ENCODE measurements at regions not wholly inside any gene's neighbourhood (a gene's known extent, or its start where the extent isn't known, plus 50 kb on each side); places are given as distances from the start of the nearest gene placed in this dataset.

DNA sequence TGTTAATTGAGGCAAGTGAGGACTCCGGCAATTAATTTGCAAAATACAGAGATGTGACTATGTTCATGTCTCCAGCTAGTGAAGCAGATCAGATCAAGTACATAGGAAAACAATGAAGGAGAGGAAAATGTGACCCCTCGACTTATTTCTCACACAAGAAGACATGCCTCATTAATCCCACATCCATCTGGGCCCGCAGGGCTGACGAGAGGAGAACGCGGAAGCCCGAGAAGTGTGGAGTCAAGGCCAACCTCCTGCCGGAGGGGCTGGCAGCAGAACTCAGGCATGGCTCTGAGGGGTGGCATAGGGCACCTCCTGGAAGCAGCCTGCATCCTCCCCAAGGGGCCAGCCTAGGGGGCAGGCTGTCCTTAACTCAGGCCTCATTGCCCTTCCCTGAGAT, 54.4 kb downstream of the ZNF503 start:
- DNase-seq (ENCODE audit: low read depth in 2 of 2) = no peak

GRCh38 chr10:75345738-75346137, 55.8 kb downstream of the ZNF503 start:
- DNase-seq (ENCODE audit: low read depth in 2 of 2) = no peak

GRCh38 chr10:75344170-75344569, 57.4 kb downstream of the ZNF503 start:
- DNase-seq (ENCODE audit: low read depth in 2 of 2) = no peak

DNA sequence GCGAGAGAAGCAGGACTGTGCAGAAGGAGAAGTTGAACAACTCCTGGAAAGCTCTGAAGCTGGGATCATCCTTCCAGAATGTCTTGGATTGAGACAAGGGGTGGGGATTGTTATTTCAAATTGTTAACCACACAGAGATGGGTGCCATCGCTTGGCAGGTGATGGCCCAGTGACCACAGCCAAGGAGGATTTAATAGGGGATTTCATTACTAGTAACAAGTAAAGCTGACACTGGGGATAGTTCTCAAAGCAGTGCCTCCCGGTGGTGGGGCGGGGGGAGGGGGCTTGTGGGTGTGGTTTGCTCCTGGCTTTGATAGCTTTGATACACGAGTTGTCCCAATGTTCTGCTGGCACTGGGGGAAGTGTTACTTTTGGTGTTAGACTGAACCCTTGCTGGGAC, 59.2 kb downstream of the ZNF503 start:
- DNase-seq (ENCODE audit: low read depth in 2 of 2) = no peak

- no peak for DNase-seq (ENCODE audit: low read depth in 2 of 2)
Observed at GRCh38 chr10:75335983-75336382, 65.6 kb downstream of the ZNF503 start.

DNA sequence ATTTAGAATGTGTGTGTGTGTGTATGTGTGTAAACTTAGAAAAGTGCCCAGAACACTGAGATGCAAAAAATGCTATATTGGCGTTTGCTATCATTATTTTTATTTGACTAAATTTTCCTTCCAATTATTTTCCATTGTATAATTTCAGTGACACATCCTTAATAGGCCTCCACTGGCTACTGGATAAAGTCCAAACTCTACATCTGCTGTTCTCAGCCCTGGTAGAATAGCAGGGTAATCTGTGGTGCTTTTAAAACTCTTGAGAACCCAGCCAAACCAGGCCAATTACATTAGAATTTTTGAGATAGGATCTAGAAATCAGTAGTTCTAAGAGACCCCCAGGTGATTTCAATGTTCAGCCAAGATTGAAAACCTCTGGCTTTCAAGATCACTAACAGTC, 66.4 kb downstream of the ZNF503 start:
- no peak for DNase-seq (ENCODE audit: low read depth in 2 of 2)

GRCh38 chr10:75334720-75335119, 66.8 kb downstream of the ZNF503 start:
- DNase-seq (ENCODE audit: low read depth in 2 of 2) = no peak

GRCh38 chr10:75332081-75332480, 69.5 kb downstream of the ZNF503 start:
- DNase-seq (ENCODE audit: low read depth in 2 of 2) = no peak

DNA sequence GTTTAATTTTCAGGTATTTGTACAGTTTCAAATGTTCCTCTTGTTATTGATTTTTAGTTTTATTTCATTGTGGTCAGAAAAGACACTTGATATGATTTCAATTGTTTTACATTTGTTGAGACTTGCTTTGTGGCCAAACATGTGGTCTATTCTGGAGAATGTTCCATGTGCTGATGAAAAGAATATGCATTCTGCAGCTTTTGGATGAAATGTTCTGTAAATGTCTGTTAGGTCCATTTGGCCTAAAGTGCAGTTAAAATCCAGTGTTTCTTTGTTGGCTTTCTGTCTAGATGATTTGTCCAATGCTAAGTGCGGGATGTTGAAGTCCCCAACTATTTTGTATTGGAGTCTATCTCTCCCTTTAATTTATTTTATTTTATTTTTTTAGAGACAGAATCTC, 70.5 kb downstream of the ZNF503 start:
- DNase-seq (ENCODE audit: low read depth in 2 of 2) = no peak

- DNase-seq (ENCODE audit: low read depth in 2 of 2) = no peak
Observed at GRCh38 chr10:75329190-75329745, 72.3 kb downstream of the ZNF503 start.

DNA sequence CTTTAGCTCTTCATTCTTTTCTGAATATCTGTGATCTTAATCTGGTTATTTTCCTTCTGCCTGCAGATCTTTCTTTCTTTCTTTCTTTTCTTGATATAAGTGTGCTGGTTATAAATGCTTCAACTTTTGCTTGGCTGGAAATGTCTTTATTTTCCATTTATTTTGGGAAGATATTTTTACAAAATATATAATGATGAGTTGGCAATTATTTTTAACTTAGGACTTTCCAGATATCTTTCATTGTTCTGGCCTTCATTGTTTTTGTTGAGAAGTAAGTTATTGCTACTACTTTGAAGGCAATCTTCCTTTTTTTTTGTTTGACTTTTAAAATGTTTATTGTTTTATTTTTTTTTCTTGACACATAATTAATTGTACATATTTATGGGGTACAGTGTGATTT, 75.3 kb downstream of the ZNF503 start:
- no peak for DNase-seq (ENCODE audit: low read depth in 2 of 2)

DNA sequence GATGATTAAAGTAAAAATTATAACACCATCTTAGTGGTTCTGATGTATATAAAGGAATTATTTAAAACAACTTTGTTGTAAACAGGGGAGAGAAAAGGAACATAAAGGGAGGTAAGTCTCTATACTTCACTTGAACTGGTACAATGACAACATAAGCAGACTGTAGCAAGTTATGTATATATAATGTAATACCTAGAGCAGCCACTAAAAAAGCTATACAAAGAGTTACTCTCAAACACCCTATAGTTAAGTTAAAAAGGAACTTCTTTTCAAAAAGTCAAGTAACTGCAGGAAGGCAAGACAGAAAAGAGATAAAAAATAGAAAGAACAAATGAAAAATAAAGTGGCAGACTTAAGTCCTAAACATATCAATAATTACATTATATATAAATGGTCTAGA, 82.3 kb downstream of the ZNF503 start:
- DNase-seq (ENCODE audit: low read depth in 2 of 2) = no peak

GRCh38 chr10:75314570-75314969, 78.8 kb upstream of the COMTD1 start:
- DNase-seq (ENCODE audit: low read depth in 2 of 2) = no peak

DNA sequence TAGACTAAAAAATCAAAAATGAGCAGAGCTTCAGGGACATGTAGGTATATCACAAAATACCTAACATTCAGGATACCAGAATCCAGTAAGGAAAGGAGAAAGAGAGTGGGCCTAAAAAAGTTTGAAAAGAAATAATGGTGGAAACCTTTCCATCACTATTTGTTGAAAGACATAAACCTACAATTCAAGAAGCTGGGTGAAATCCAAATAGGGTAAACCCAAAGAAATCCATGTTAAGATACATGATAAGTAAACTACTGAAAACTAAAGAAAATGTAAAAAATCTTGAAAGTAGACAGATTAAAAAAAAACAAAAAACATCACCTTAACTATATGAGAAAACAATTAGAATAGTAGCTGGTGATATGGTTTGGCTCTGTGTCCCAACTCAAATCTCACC, 76.7 kb upstream of the COMTD1 start:
- DNase-seq (ENCODE audit: low read depth in 2 of 2) = no peak

GRCh38 chr10:75305675-75306074, 69.9 kb upstream of the COMTD1 start:
- DNase-seq (ENCODE audit: low read depth in 2 of 2) = no peak

DNA sequence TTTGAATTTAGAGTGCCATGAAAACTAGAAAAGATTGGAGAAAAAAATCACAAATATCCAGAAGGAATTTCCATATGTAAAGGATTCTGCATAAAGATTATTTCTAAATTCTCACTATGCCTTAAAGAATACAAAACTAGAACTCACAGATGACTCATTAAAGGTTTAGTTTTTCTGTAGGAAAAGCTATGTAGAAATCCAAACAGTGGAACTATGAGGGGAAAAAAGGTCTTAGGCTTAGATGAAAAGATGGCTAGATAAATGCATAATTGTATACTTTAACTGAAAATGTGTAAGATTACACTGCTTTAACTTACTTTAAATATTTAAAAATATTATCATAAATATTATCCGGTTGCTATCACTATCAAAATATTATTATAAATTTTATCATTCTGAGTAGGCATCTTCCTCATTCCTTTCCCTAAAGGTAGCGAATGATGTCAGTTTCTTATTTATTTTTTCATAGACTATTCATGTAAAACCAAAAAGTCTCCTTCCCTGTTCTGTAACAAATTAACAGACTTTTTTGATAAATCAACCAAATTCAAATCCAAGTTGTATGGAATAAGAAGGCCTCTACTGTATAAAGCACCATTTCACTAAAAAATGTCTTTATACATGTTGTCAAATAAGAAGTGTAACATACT, 69.1 kb upstream of the COMTD1 start:
- no peak for DNase-seq (ENCODE audit: low read depth in 2 of 2)

GRCh38 chr10:75304313-75304712, 68.6 kb upstream of the COMTD1 start:
- DNase-seq (ENCODE audit: low read depth in 2 of 2) = no peak

- no peak for DNase-seq (ENCODE audit: low read depth in 2 of 2)
Observed at GRCh38 chr10:75303045-75303777, 67.5 kb upstream of the COMTD1 start.

DNA sequence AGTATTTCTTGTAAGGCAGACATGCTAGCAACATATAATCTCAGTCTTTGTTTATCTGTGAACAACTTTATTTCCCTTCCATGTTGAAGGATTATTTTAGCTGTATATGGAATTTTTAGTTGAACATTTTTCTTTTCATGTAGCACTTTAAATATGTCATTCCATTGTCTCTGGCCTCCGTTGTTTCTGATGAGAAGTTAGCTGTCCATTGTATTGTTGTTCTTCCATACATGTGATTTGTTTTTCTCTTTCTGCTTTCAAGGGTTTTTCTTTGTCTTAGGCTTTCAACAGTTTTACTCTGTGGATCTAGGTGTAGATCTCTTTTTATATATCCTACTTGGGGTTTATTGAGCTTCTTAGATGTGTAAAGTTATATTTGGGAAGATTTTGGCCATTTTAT, 66.3 kb upstream of the COMTD1 start:
- DNase-seq (ENCODE audit: low read depth in 2 of 2) = no peak

DNA sequence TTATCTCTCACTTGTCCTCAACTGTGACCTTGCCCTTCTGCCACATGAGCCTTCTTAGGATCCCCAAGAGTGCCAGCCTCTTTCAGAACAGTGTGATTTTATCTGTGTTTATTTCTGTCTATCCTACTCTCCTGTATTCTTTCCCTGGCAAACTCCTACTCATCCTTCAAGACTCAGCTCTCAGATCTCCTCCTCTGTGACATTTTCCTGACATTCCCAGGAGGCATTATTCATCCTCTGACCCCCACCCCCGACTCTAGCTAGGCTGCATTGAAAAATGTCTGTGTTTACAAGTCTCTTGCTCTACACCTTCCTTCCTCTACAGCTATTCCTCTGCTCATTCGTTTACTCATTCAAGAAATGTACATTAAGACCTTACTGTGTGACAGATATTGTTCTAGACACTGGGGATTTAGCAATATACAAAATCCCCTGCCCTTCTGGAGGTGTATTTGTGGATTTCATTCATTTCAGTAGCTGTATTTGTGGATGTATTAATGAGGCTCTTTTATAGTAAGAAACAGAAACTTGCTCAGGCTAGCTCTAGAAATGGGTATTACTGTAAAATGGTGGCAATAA, 61.4 kb upstream of the COMTD1 start:
- DNase-seq (ENCODE audit: low read depth in 2 of 2) = no peak

DNA sequence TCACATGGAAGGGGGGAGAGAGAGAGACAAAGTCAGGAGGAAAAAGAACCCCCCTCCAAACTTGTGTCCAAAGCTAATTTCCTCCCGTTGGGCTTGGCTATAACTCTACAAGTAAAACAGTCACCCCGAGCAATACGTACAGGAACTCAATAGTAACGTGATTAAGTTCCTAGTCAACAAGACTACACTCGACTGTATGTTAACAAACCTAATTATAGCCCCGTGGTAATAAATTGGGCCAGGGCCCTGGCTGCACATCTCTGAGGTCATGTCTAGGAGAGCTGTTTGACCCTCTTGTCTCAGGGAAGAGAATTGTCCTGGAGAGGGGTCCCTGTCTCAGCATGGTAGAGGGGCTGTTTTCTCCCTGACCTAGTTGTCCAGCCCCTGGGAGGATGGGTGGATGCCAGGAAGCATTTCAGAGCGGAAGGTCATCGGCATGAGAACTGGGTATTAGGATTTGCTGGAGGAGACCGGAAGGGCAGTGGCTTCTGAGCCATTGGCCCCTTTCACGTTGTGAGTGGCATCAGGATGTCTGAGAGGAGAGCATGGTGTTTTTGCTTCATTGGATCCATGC, 60.2 kb upstream of the COMTD1 start:
- DNase-seq (ENCODE audit: low read depth in 2 of 2) = no peak

GRCh38 chr10:75294866-75295701, 59.3 kb upstream of the COMTD1 start:
- DNase-seq (ENCODE audit: low read depth in 2 of 2) = peak; percentile 70 to 75
